ENCODE measurements at regions not wholly inside any gene's neighbourhood (a gene's known extent, or its start where the extent isn't known, plus 50 kb on each side); places are given as distances from the start of the nearest gene placed in this dataset.

GRCh38 chr2:155266109-155266508 lies 567.6 kb downstream of the KCNJ3 start:
- Mint-ChIP-seq H3K9me3 (peaks cover 8 to 21% of the 10 kb centered on the region in 2 donors), H3K4me3 (no peak overlapping the region), H3K27ac (no peak overlapping the region)

GRCh38 chr2:155256803-155257202 lies 558.3 kb downstream of the KCNJ3 start:
- H3K27me3 Mint-ChIP-seq (ENCODE audit: low read depth in 2 of 2): no peaks in the 10 kb centered on the region
- no peaks in the 10 kb centered on the region for H3K9me3 ChIP-seq (ENCODE audit: control insufficient read depth, insufficient read depth, low read length)
- 91% methylated on average over 6 of the region's 6 CpGs for WGBS (ENCODE audit: insufficient coverage)
- no peaks in the 10 kb centered on the region for H3K36me3 Mint-ChIP-seq
- TF ChIP-seq CTCF (IDR thresholded peaks at IDR 0.05): no peak
- DNase-seq (no peak), ATAC-seq (no peak)
- H3K27me3 ChIP-seq (ENCODE audit: control insufficient read depth, insufficient read depth, low read length): no peaks in the 10 kb centered on the region
- no peaks in the 10 kb centered on the region for H3K36me3 ChIP-seq (ENCODE audit: control insufficient read depth, insufficient read depth, low read length)
- no peak overlapping the region for H3K4me3 Mint-ChIP-seq
- H3K27ac Mint-ChIP-seq: no peak overlapping the region
- no peaks in the 10 kb centered on the region for H3K4me1 Mint-ChIP-seq
- intact Hi-C loops (cut with micrococcal nuclease): no loop called here
- H3K27ac ChIP-seq (ENCODE audit: low read length): no peak overlapping the region
- H3K4me1 ChIP-seq (ENCODE audit: control insufficient read depth, insufficient read depth, low read length): no peaks in the 10 kb centered on the region
- no peak overlapping the region for H3K4me3 ChIP-seq (ENCODE audit: low read length)
- peaks cover 3 to 11% of the 10 kb centered on the region in 2 donors for H3K9me3 Mint-ChIP-seq

More at GRCh38 chr2:155266109-155266508, 567.6 kb downstream of the KCNJ3 start:
- intact Hi-C loops (cut with micrococcal nuclease): no loop called here
- no peak for ATAC-seq
- TF ChIP-seq CTCF (IDR thresholded peaks at IDR 0.05): no peak
- Histone ChIP-seq H3K4me3 (ENCODE audit: low read length) (no peak overlapping the region), H3K36me3 (ENCODE audit: control insufficient read depth, insufficient read depth, low read length) (no peaks in the 10 kb centered on the region), H3K4me1 (ENCODE audit: control insufficient read depth, insufficient read depth, low read length) (no peaks in the 10 kb centered on the region), H3K27ac (ENCODE audit: low read length) (no peak overlapping the region), H3K9me3 (ENCODE audit: control insufficient read depth, insufficient read depth, low read length) (no peaks in the 10 kb centered on the region), H3K27me3 (ENCODE audit: control insufficient read depth, insufficient read depth, low read length) (no peaks in the 10 kb centered on the region)
- DNase-seq: no peak
- 84% methylated on average over 1 of the region's 1 CpG for whole genome bisulfite sequencing (ENCODE audit: insufficient coverage)
- no peaks in the 10 kb centered on the region for H3K4me1 Mint-ChIP-seq
- H3K27me3 Mint-ChIP-seq (ENCODE audit: low read depth in 2 of 2): no peaks in the 10 kb centered on the region
- H3K36me3 Mint-ChIP-seq: no peaks in the 10 kb centered on the region

GRCh38 chr2:155250800-155251199 lies 552.3 kb downstream of the KCNJ3 start:
- Histone ChIP-seq H3K4me3 (ENCODE audit: low read length) (no peak overlapping the region), H3K27me3 (ENCODE audit: control insufficient read depth, insufficient read depth, low read length) (no peaks in the 10 kb centered on the region), H3K36me3 (ENCODE audit: control insufficient read depth, insufficient read depth, low read length) (no peaks in the 10 kb centered on the region), H3K27ac (ENCODE audit: low read length) (no peak overlapping the region), H3K9me3 (ENCODE audit: control insufficient read depth, insufficient read depth, low read length) (no peaks in the 10 kb centered on the region), H3K4me1 (ENCODE audit: control insufficient read depth, insufficient read depth, low read length) (no peaks in the 10 kb centered on the region)
- WGBS (ENCODE audit: insufficient coverage): 68% methylated on average over 2 of the region's 2 CpGs
- intact Hi-C loops (cut with micrococcal nuclease): no loop called here
- Mint-ChIP-seq H3K36me3 (no peaks in the 10 kb centered on the region), H3K4me3 (no peak overlapping the region), H3K4me1 (no peaks in the 10 kb centered on the region), H3K27ac (no peak overlapping the region), H3K9me3 (peaks cover 4 to 6% of the 10 kb centered on the region in 2 donors), H3K27me3 (ENCODE audit: low read depth in 2 of 2) (no peaks in the 10 kb centered on the region)
- no peak for DNase-seq
- ATAC-seq: no peak
- no peak for TF ChIP-seq CTCF (IDR thresholded peaks at IDR 0.05)

- H3K36me3 ChIP-seq (ENCODE audit: control insufficient read depth, insufficient read depth, low read length): no peaks in the 10 kb centered on the region
- H3K4me1 ChIP-seq (ENCODE audit: control insufficient read depth, insufficient read depth, low read length): no peaks in the 10 kb centered on the region
- H3K27me3 Mint-ChIP-seq (ENCODE audit: low read depth in 2 of 2): no peaks in the 10 kb centered on the region
- intact Hi-C loops (cut with micrococcal nuclease): no loop called here
- no peak for TF ChIP-seq CTCF (IDR thresholded peaks at IDR 0.05)
- H3K4me3 Mint-ChIP-seq: no peak overlapping the region
- H3K27me3 ChIP-seq (ENCODE audit: control insufficient read depth, insufficient read depth, low read length): no peaks in the 10 kb centered on the region
- H3K36me3 Mint-ChIP-seq: no peaks in the 10 kb centered on the region
- ATAC-seq (no peak), DNase-seq (no peak)
- no peaks in the 10 kb centered on the region for H3K4me1 Mint-ChIP-seq
- no peak overlapping the region for H3K27ac Mint-ChIP-seq
- no peak overlapping the region for H3K4me3 ChIP-seq (ENCODE audit: low read length)
- peaks cover 15 to 16% of the 10 kb centered on the region in 2 donors for H3K9me3 Mint-ChIP-seq
- 38% methylated on average over 4 of the region's 4 CpGs for WGBS (ENCODE audit: insufficient coverage)
- no peak overlapping the region for H3K27ac ChIP-seq (ENCODE audit: low read length)
- H3K9me3 ChIP-seq (ENCODE audit: control insufficient read depth, insufficient read depth, low read length): no peaks in the 10 kb centered on the region
Observed at GRCh38 chr2:155240176-155240575, 541.7 kb downstream of the KCNJ3 start.

Measured in natural killer cell (primary cell).